Smooth muscle cell (in vitro differentiated cells): ENCODE measurements at regions not wholly inside any gene's neighbourhood (a gene's known extent, or its start where the extent isn't known, plus 50 kb on each side); places are given as distances from the start of the nearest gene placed in this dataset.

Experiments
- DNase-seq: peaks from one replicate; lab custom pipeline; 2025; ENCODE audit not compliant: unreplicated experiment; lab: John Stamatoyannopoulos, UW
- H2AFZ ChIP-seq: fragments of 200-600 bp; sonication (generic); 2 replicates; pipeline ENCODE4 v1.6.0; 2016; ENCODE audit warnings: antibody characterized with exemption, low read depth, mild to moderate bottlenecking
- H3F3A ChIP-seq: fragments of 200-600 bp; sonication (generic); 2 replicates; pipeline ENCODE4 v1.6.0; 2017; ENCODE audit warnings: antibody characterized with exemption, low read depth
- H3K27ac ChIP-seq: fragments of 200-600 bp; sonication (generic); 2 replicates; pipeline ENCODE4 v1.5.1; 2016; ENCODE audit warnings: low read depth, mild to moderate bottlenecking
- H3K27me3 ChIP-seq: fragments of 200-600 bp; sonication (generic); 2 replicates; pipeline ENCODE4 v1.6.1; 2016; ENCODE audit warnings: low read depth, mild to moderate bottlenecking
- H3K36me3 ChIP-seq: fragments of 200-600 bp; sonication (generic); 2 replicates; pipeline ENCODE4 v1.5.1; 2016; ENCODE audit warnings: low read depth
- H3K4me1 ChIP-seq: fragments of 200-600 bp; sonication (generic); 2 replicates; pipeline ENCODE4 v1.5.1; 2016; ENCODE audit warnings: low read depth
- H3K4me2 ChIP-seq: fragments of 200-600 bp; sonication (generic); 2 replicates; pipeline ENCODE4 v1.6.0; 2016; ENCODE audit warnings: mild to moderate bottlenecking
- H3K4me3 ChIP-seq: fragments of 200-600 bp; sonication (generic); 2 replicates; pipeline ENCODE4 v1.5.1; 2016; ENCODE audit warnings: mild to moderate bottlenecking
- H3K79me2 ChIP-seq: fragments of 200-600 bp; sonication (generic); 2 replicates; pipeline ENCODE4 v1.6.0; 2016; ENCODE audit warnings: low read depth, mild to moderate bottlenecking
- H3K9ac ChIP-seq: fragments of 200-600 bp; sonication (generic); 2 replicates; pipeline ENCODE4 v1.6.0; 2016; ENCODE audit warnings: low read depth
- H3K9me3 ChIP-seq: fragments of 200-600 bp; sonication (generic); replicated peaks from 2 replicates; pipeline ENCODE4 v1.5.1; 2016; ENCODE audit warnings: low read depth
- H4K20me1 ChIP-seq: fragments of 200-600 bp; sonication (generic); 2 replicates; pipeline ENCODE4 v1.6.0; 2016; ENCODE audit warnings: low read depth
- WGBS: methylation state at CpG from one replicate; pipeline ENCODE4 v1.1.7; 2016; ENCODE audit warnings: low lambda C conversion rate; 5-methylcytosine and 5-hydroxymethylcytosine counted together
- TF ChIP-seq, protein P1 (sequence below): fragments of 200-600 bp; sonication (generic); IDR thresholded peaks from 2 replicates; pipeline ENCODE4 v1.5.1; 2017; ENCODE audit warnings: borderline replicate concordance, mild to moderate bottlenecking, antibody characterized with exemption; ENCODE audit not compliant: insufficient read depth, poor library complexity, severe bottlenecking

DNA sequence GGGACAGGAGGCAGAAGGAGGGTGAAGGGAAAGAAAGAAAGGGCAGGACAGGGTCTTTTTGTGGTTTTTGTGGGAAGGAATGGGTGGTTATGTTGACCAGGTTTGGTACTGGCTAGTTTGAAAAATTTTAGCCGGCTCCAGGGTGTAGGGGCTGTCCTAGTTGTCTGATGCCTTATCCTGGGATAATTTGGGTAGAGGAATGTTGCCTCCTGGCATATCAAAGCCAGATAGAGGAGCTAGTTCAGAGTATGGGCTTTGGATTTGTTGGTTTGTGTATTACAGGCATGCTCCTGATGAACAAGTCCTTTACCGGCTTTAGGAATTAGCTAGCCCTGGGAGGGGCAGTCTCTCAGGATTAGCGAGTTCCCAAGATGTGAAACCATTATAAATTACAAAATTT lies 101.1 kb upstream of the LHCGR start:
- no peak overlapping the region for H3K4me2 ChIP-seq
- no peak overlapping the region for H3K27ac ChIP-seq
- TF ChIP-seq, protein P1, sequence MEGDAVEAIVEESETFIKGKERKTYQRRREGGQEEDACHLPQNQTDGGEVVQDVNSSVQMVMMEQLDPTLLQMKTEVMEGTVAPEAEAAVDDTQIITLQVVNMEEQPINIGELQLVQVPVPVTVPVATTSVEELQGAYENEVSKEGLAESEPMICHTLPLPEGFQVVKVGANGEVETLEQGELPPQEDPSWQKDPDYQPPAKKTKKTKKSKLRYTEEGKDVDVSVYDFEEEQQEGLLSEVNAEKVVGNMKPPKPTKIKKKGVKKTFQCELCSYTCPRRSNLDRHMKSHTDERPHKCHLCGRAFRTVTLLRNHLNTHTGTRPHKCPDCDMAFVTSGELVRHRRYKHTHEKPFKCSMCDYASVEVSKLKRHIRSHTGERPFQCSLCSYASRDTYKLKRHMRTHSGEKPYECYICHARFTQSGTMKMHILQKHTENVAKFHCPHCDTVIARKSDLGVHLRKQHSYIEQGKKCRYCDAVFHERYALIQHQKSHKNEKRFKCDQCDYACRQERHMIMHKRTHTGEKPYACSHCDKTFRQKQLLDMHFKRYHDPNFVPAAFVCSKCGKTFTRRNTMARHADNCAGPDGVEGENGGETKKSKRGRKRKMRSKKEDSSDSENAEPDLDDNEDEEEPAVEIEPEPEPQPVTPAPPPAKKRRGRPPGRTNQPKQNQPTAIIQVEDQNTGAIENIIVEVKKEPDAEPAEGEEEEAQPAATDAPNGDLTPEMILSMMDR: no peak
- H3K79me2 ChIP-seq: no peaks in the 10 kb centered on the region
- no peaks in the 10 kb centered on the region for H3F3A ChIP-seq
- no peak overlapping the region for H3K4me3 ChIP-seq
- H2AFZ ChIP-seq: no peak overlapping the region
- no peaks in the 10 kb centered on the region for H4K20me1 ChIP-seq
- 78% methylated on average over 3 of the region's 3 CpGs for WGBS
- no peaks in the 10 kb centered on the region for H3K4me1 ChIP-seq
- no peaks in the 10 kb centered on the region for H3K36me3 ChIP-seq
- H3K27me3 ChIP-seq: no peaks in the 10 kb centered on the region
- DNase-seq: no peak
- H3K9me3 ChIP-seq: no peaks in the 10 kb centered on the region
- H3K9ac ChIP-seq: no peak overlapping the region

DNA sequence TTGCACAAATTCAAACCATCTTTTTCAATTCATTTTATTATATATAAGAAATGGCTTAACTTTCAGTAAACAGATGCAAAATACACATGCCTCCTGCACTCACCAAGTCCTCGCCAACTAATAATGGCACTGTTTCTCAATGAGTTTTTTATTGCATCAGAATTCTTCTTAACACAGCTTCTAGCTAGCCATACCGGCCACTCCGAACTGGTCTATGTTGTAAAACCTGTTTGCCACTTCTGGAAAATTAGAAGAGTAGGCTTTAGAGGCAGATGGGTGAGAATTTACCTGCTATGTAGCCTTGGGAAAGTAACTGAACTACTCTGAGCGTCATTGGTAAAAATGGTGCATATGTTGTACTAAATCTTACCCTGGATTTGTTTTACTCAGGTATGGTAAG lies 100.6 kb upstream of the LHCGR start:
- TF ChIP-seq, protein P1: no peak
- Histone ChIP-seq H3K27me3 (no peaks in the 10 kb centered on the region), H2AFZ (no peak overlapping the region), H3K9me3 (no peaks in the 10 kb centered on the region), H3K4me1 (no peaks in the 10 kb centered on the region), H3K4me3 (no peak overlapping the region), H3K9ac (no peak overlapping the region), H4K20me1 (no peaks in the 10 kb centered on the region), H3K36me3 (no peaks in the 10 kb centered on the region), H3F3A (no peaks in the 10 kb centered on the region), H3K27ac (no peak overlapping the region), H3K79me2 (no peaks in the 10 kb centered on the region), H3K4me2 (no peak overlapping the region)
- WGBS: 77% methylated on average over 4 of the region's 4 CpGs
- DNase-seq: no peak

DNA sequence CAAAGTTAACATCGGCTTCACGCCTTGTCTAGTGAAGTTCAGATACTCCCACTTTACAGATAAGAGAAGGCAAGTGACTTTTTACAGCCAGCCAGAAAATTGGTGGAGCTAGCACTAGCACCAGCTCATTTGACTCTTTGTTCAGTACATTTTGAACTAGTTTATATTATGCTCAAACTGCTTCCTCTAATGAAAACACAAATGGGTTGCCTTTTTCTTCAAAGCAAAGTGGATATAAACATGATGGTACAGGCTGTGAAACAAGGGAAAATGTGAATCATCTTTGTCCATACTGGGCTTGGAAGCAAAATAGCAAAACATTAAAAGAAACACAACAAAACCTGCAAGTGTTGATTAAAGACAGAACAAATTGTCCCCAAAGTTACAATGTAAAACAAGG lies 99.6 kb upstream of the LHCGR start:
- TF ChIP-seq, protein P1: no peak

DNA sequence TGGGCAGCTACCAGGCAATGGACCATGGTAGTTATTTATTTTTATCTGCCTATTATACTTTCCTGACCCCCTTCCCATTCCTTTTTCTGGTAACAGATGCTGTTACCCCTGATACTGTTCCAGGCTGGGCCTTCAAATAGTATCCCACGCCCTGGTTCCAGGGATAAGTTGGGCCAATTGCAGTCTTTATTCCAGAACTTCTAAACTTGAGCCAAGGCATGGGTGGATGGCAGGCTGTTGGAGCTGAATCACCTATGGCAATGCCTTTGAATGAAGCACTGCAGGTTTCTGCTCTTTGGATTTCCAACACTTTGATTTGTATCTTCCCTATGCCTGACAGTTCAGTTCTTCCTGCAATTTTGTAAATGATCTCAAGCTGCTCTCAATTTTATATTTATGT lies 99.2 kb upstream of the LHCGR start:
- Histone ChIP-seq H3K79me2 (no peaks in the 10 kb centered on the region), H2AFZ (no peak overlapping the region), H3K27me3 (no peaks in the 10 kb centered on the region), H3K4me1 (no peaks in the 10 kb centered on the region), H3K27ac (no peak overlapping the region), H3K9me3 (no peaks in the 10 kb centered on the region), H3K4me2 (no peak overlapping the region), H3K9ac (no peak overlapping the region), H3K4me3 (no peak overlapping the region), H3K36me3 (no peaks in the 10 kb centered on the region), H3F3A (no peaks in the 10 kb centered on the region), H4K20me1 (no peaks in the 10 kb centered on the region)
- WGBS: 100% methylated on average over 1 of the region's 1 CpG
- TF ChIP-seq, protein P1: no peak
- no peak for DNase-seq

More for the DNA sequence above, 99.6 kb upstream of the LHCGR start:
- Histone ChIP-seq H3K27me3 (no peaks in the 10 kb centered on the region), H3K27ac (no peak overlapping the region), H3K79me2 (no peaks in the 10 kb centered on the region), H2AFZ (no peak overlapping the region), H3K4me2 (no peak overlapping the region), H4K20me1 (no peaks in the 10 kb centered on the region), H3K4me3 (no peak overlapping the region), H3K9ac (no peak overlapping the region), H3K4me1 (no peaks in the 10 kb centered on the region), H3K9me3 (no peaks in the 10 kb centered on the region), H3K36me3 (no peaks in the 10 kb centered on the region), H3F3A (no peaks in the 10 kb centered on the region)
- 30% methylated on average over 2 of the region's 2 CpGs for WGBS
- no peak for DNase-seq
